Esophagus muscularis mucosa (tissue), 4 donors: ENCODE measurements at regions not wholly inside any gene's neighbourhood (a gene's known extent, or its start where the extent isn't known, plus 50 kb on each side); places are given as distances from the start of the nearest gene placed in this dataset.

Experiments
- DNase-seq: peaks from one replicate; pipeline ENCODE4 v3.0.0-alpha.2; 2017; ENCODE audit errors: extremely low spot score
- H3K27ac ChIP-seq, 4 donors: fragments of 200-600 bp; sonication (generic); replicated peaks in 1 of 4; 1 replicate in 3 of 4; 2 replicates in 1 of 4; pipeline ENCODE4 v1.5.1; 2016 to 2019; ENCODE audit warnings: mild to moderate bottlenecking in 1 of 4
- H3K27me3 ChIP-seq, 4 donors: fragments of 200-600 bp; sonication (generic); one replicate each; pipeline versions ENCODE4 v1.5.1 to v1.6.0; 2016 to 2019
- H3K36me3 ChIP-seq, 4 donors: fragments of 200-600 bp; sonication (generic); one replicate each; pipeline ENCODE4 v1.5.1; 2016 to 2019
- H3K4me1 ChIP-seq, 4 donors: fragments of 200-600 bp; sonication (generic); one replicate each; pipeline ENCODE4 v1.5.1; 2016 to 2019
- H3K4me3 ChIP-seq, 4 donors: fragments of 200-600 bp; sonication (generic); 1 replicate in 2 of 4; 2 replicates in 2 of 4; pipeline ENCODE4 v1.5.1; 2016 to 2019; ENCODE audit warnings: mild to moderate bottlenecking in 4 of 4, moderate library complexity in 1 of 4
- H3K9me3 ChIP-seq, 4 donors: fragments of 200-600 bp; sonication (generic); 1 replicate in 3 of 4; 2 replicates in 1 of 4; pipeline ENCODE4 v1.5.1; 2016 to 2019
- EP300 ChIP-seq: sonication (generic); formaldehyde crosslinking; IDR thresholded peaks from one replicate; pipeline ENCODE4 v1.6.1; 2017; ENCODE audit warnings: antibody characterized with exemption
- POLR2A ChIP-seq: fragments of 450-650 bp; IDR thresholded peaks from one replicate; pipeline ENCODE4 v1.6.1; 2017; ENCODE audit warnings: antibody characterized with exemption, moderate library complexity, mild to moderate bottlenecking, low read depth
- POLR2AphosphoS5 ChIP-seq, 2 donors: sonication (generic); formaldehyde crosslinking; IDR thresholded peaks; one replicate each; pipeline ENCODE4 v1.6.1; 2017; ENCODE audit warnings: antibody characterized with exemption in 2 of 2
- WGBS: methylation state at CpG from one replicate; pipeline ENCODE4 v1.1.5; 2018; 5-methylcytosine and 5-hydroxymethylcytosine counted together
- intact Hi-C: fragments of 100-400 bp; cut with DNase I; formaldehyde crosslinking; loops from one replicate; pipeline ENCODE4 v1.15.1; 2023
- TF ChIP-seq, protein P1 (sequence below), 3 experiments: fragments of 200-600 bp in 2 of 3; fragments of 450-650 bp in 1 of 3; sonication (generic) in 2 of 3; IDR thresholded peaks; one replicate each; pipeline ENCODE4 v1.5.1; 2017 to 2019; ENCODE audit warnings: antibody characterized with exemption in 3 of 3, mild to moderate bottlenecking in 2 of 3, moderate library complexity in 1 of 3

DNA sequence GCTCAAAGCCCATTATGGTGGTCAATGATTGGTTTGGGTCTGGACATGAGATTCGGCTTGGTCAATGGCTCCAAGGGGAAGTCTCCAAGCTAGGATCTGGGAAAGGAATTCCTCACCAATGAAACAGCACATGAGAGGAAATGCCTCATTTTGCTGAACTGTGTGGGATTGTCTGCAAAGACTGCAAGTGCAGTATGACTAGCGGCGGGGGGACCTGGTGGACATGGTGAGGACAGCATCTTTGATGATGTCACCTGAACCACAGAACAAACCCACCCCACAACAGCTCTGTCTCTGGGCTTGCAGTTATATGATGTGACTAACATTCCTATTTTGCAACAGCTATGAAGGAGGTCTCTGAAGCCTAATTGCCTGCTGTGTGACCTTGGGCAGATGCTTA, 50.6 kb upstream of the NKD1 start:
- 72% methylated on average over 3 of the region's 3 CpGs for WGBS
- peaks cover 0 to 32% (median 29%) of the 10 kb centered on the region in 4 donors for H3K4me1 ChIP-seq

DNA sequence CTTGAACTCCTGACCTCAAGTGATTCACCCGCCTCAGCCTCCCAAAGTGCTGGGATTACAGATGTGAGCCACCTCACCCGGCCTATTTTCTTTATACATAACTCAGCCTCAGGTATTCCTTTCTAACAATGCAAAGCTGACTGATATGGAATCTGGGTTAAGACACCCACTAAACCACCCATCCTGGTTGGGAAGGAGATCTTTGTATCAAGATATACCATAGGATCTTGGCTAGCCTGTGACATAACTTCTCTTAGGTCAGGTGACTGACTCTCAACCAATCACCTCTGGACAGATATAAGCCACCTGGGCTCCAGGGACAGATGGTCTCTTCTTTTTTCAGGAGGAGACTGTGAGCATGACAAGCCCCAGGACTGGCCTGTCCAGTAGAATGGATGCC, 51.2 kb upstream of the NKD1 start:
- WGBS, result 84% methylated on average over 2 of the region's 2 CpGs
- no peak overlapping the region for H3K27ac ChIP-seq
- H3K4me1 ChIP-seq, result peaks cover 0 to 32% (median 29%) of the 10 kb centered on the region in 4 donors

More for the DNA sequence above, 50.6 kb upstream of the NKD1 start:
- TF ChIP-seq, protein P1, sequence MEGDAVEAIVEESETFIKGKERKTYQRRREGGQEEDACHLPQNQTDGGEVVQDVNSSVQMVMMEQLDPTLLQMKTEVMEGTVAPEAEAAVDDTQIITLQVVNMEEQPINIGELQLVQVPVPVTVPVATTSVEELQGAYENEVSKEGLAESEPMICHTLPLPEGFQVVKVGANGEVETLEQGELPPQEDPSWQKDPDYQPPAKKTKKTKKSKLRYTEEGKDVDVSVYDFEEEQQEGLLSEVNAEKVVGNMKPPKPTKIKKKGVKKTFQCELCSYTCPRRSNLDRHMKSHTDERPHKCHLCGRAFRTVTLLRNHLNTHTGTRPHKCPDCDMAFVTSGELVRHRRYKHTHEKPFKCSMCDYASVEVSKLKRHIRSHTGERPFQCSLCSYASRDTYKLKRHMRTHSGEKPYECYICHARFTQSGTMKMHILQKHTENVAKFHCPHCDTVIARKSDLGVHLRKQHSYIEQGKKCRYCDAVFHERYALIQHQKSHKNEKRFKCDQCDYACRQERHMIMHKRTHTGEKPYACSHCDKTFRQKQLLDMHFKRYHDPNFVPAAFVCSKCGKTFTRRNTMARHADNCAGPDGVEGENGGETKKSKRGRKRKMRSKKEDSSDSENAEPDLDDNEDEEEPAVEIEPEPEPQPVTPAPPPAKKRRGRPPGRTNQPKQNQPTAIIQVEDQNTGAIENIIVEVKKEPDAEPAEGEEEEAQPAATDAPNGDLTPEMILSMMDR (IDR thresholded peaks at IDR 0.05), result no peak
- TF ChIP-seq POLR2AphosphoS5 (IDR thresholded peaks at IDR 0.05) (no peak), POLR2A (no peak), EP300 (no peak)
- H3K27me3 ChIP-seq, result no peaks in the 10 kb centered on the region
- intact Hi-C loops, result no loop called here
- no peaks in the 10 kb centered on the region for H3K36me3 ChIP-seq
- H3K4me3 ChIP-seq, result no peak overlapping the region
- no peaks in the 10 kb centered on the region for H3K9me3 ChIP-seq
- H3K27ac ChIP-seq, result peak overlapping the region in 2 of 4 donors; percentile 76 to 77
- DNase-seq, result no peak

DNA sequence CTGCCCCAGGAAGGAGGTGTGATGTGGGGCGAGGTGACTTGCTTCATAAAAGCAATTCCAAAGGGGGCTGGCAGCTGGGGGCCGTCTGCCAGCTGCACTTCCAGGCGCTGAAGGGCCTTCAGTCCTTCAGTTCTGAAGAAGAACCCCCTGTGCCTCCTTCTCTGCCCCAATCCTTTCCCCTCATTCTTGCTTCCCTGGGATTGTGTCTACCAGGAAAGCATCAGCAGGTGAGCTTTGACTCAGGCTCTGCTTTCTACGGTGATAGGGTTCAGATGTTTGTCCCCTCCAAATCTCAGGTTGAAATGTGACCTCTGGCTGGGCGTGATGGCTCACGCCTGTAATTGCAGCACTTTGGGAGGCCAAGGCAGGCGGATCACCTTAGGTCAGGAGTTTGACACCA, 52.5 kb upstream of the NKD1 start:
- H3K4me3 ChIP-seq, result no peak overlapping the region
- TF ChIP-seq POLR2A (no peak), POLR2AphosphoS5 (IDR thresholded peaks at IDR 0.05) (no peak), EP300 (no peak)
- TF ChIP-seq, protein P1 (IDR thresholded peaks at IDR 0.05), result no peak
- 83% methylated on average over 7 of the region's 7 CpGs for WGBS
- H3K27me3 ChIP-seq, result no peaks in the 10 kb centered on the region
- H3K4me1 ChIP-seq, result peaks cover 0 to 32% (median 29%) of the 10 kb centered on the region in 4 donors
- no peak for DNase-seq
- H3K36me3 ChIP-seq, result no peaks in the 10 kb centered on the region
- H3K27ac ChIP-seq, result no peak overlapping the region
- intact Hi-C loops, result no loop called here
- H3K9me3 ChIP-seq, result no peaks in the 10 kb centered on the region

More for the DNA sequence above, 51.2 kb upstream of the NKD1 start:
- Histone ChIP-seq H3K36me3 (no peaks in the 10 kb centered on the region), H3K4me3 (no peak overlapping the region), H3K9me3 (no peaks in the 10 kb centered on the region), H3K27me3 (no peaks in the 10 kb centered on the region)
- intact Hi-C loops, result no loop called here
- TF ChIP-seq POLR2AphosphoS5 (IDR thresholded peaks at IDR 0.05) (no peak), EP300 (no peak), POLR2A (no peak)
- TF ChIP-seq, protein P1 (IDR thresholded peaks at IDR 0.05), result no peak
- DNase-seq, result no peak

DNA sequence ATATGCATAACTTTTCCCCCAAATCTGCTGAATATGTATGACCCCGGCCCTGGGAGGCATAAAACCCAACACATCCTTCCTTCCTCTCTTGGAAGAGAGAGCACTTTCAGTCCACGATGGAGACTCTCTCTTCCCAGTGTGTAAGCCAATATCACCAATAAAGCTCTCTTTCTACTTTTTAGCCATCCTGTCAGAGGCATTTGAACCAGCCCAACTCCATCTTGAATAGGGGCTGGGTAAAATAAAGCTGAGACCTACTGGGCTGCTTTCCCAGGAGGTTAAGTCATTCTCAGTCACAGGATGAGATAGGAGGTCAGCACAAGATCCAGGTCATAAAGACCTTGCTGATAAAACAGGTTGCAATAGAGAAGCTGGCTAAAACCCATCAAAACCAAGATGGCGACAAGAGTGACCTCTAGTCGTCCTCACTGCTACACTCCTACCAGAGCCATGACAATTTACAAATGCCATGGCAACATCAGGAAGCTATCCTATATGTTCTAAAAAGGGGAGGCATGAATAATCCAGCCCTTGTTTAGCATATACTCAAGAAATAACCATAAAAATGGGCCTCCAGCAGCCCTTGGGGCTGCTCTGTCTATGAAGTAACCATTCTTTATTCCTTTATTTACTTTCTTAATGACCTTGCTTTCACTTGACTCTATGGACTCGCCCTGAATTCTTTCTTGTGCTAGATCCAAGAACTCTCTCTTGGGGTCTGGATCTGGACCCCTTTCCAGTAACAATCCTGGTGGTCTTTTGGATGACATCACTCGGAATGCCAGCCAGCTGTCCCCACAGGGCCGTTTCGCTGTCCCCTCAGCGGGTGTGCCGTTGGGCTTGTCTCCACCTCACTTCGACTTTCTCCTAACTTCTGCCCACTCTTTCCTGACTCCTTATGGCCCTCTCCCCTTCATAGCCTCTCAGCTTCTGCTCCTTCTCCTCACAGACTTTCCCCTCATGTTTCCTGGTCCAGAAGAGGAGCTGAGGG, 53.4 kb upstream of the NKD1 start:
- H3K9me3 ChIP-seq, result no peaks in the 10 kb centered on the region
- no peak overlapping the region for H3K27ac ChIP-seq
- 87% methylated on average over 11 of the region's 11 CpGs for WGBS
- peak; percentile 17 for DNase-seq
- TF ChIP-seq POLR2AphosphoS5 (IDR thresholded peaks at IDR 0.05) (no peak), EP300 (no peak), POLR2A (no peak)
- TF ChIP-seq, protein P1 (IDR thresholded peaks at IDR 0.05), result no peak
- H3K36me3 ChIP-seq, result no peaks in the 10 kb centered on the region
- peaks cover 0 to 25% (median 22%) of the 10 kb centered on the region in 4 donors for H3K4me1 ChIP-seq
- intact Hi-C loops, result no loop called here
- H3K4me3 ChIP-seq, result no peak overlapping the region
- H3K27me3 ChIP-seq, result no peaks in the 10 kb centered on the region
